AG09319 (cell line): ENCODE measurements at regions not wholly inside any gene's neighbourhood (a gene's known extent, or its start where the extent isn't known, plus 50 kb on each side); places are given as distances from the start of the nearest gene placed in this dataset.

Source experiments
- DNase-seq: peaks from one replicate; pipeline ENCODE4 v3.0.0-alpha.2; 2010; ENCODE audit warnings: low read depth; ENCODE audit errors: extremely low read depth
- TF ChIP-seq, protein P1 (sequence below): IDR thresholded peaks from 2 replicates; pipeline ENCODE4 v1.5.1; 2011; ENCODE audit warnings: low read depth, mild to moderate bottlenecking, inconsistent platforms, low read length, moderate library complexity

GRCh38 chrX:97756879-97757278 lies 873.2 kb downstream of the RPA4 start:
- DNase-seq: no peak
- TF ChIP-seq, protein P1, sequence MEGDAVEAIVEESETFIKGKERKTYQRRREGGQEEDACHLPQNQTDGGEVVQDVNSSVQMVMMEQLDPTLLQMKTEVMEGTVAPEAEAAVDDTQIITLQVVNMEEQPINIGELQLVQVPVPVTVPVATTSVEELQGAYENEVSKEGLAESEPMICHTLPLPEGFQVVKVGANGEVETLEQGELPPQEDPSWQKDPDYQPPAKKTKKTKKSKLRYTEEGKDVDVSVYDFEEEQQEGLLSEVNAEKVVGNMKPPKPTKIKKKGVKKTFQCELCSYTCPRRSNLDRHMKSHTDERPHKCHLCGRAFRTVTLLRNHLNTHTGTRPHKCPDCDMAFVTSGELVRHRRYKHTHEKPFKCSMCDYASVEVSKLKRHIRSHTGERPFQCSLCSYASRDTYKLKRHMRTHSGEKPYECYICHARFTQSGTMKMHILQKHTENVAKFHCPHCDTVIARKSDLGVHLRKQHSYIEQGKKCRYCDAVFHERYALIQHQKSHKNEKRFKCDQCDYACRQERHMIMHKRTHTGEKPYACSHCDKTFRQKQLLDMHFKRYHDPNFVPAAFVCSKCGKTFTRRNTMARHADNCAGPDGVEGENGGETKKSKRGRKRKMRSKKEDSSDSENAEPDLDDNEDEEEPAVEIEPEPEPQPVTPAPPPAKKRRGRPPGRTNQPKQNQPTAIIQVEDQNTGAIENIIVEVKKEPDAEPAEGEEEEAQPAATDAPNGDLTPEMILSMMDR: no peak

DNA sequence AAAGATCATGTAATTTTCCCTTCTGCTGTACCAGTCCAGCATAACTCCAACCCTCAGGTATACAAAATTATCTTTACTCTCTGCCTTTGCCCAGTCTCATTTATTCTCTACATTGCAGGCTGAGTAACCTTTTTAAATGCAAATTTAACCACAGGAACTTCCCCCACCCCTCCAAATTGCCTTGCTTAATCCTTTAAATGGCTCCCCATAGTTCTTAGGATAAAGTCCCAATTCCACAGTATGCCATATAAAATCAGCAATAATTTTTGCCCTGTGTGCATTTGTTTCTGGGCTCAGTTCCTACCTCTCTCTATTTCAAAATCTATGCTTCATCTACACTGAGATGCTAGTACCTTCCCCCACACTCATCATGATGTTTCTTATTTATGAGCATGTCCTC lies 879.7 kb downstream of the RPA4 start:
- TF ChIP-seq, protein P1: no peak
- DNase-seq: no peak

DNA sequence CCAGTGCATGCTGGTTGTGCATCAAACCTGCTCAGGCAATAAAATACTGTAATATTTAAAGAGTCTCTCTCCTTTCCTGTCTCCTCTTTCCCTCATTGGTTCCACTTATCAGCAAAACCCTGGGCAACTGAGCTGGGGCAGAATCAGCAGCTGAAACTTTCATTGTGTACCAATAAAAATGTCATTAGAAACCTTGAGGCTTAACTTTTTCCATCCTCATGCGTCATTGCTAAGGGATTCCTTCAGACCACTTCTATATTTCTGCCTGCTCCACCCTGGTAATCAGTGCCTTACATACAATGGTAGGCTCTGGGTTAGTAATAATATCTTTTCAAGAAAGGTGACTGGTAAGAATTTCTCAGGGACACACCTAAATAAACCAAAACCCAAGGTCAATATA lies 880.3 kb downstream of the RPA4 start:
- no peak for DNase-seq
- TF ChIP-seq, protein P1: no peak

DNA sequence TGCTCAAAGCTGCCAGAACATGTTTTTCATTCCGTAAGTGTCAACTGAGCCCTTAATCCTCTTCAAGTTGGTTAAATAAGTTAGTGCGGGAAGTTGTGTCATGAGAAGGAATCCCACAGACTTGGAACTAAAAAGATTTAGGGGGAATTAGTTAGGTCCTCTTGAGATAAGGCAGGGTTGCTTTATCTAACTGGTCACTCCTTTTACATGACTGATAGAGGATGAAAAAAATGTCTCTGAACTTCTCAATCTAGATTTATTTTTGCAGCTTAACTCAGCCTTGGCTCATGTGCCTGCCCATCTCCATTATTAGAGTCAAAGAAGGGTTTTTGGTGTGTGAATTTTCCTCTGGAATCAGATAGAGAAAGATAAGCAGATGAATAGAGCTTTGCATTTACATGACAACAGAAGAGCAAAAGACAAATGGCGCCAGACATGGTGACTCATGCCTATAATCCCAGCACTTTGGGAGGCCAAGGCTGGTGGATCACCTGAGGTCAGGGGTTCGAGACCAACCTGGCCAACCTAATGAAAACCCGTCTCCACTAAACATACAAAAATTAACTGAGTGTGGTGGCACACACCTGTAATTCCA lies 882.9 kb downstream of the RPA4 start:
- DNase-seq: no peak
- TF ChIP-seq, protein P1: no peak

DNA sequence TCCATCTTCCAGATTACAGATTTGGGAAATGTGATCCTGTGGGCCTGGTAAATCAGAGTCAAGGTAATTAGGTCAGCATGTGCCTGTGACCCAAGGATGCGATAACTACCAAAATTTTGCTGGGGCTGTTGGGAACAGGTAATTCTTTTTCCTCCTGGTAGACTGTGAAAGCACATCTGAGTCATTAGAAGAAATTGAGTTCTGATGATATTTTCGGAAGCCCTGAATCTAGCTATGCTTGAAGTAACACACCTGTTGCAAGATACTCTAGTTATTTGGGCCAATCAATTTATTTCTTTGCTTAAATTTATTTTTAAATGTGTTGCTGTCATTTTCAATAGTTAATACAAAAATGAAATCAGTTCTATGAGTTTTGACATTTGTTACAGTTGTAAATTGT lies 903.6 kb downstream of the RPA4 start:
- no peak for DNase-seq
- TF ChIP-seq, protein P1: no peak

- DNase-seq: no peak
- TF ChIP-seq, protein P1: no peak
Measured at GRCh38 chrX:97787849-97788248, 904.1 kb downstream of the RPA4 start.

- TF ChIP-seq, protein P1: no peak
- no peak for DNase-seq
Measured at GRCh38 chrX:97790850-97791249, 907.1 kb downstream of the RPA4 start.
